Thymus (tissue), 11 donors: ENCODE measurements at regions not wholly inside any gene's neighbourhood (a gene's known extent, or its start where the extent isn't known, plus 50 kb on each side); places are given as distances from the start of the nearest gene placed in this dataset.
"Not testable (repeated sequence)": the region's sequence is repeated elsewhere in the genome, so short reads cannot be mapped to it uniquely, and the experiment has no call there.

Experiments
- DNase-seq, 9 donors: peaks; one replicate each; pipeline ENCODE4 v3.0.0-alpha.2; 2013; ENCODE audit warnings: low spot score in 9 of 9, low read depth in 6 of 9, missing footprints in 1 of 9
- H3K27ac ChIP-seq, 2 donors: one replicate each; pipeline ENCODE4 v1.5.1; 2013; ENCODE audit warnings: control low read depth in 1 of 2, low read depth in 1 of 2, low read length in 1 of 2, mild to moderate bottlenecking in 1 of 2, moderate library complexity in 1 of 2
- H3K27me3 ChIP-seq, 2 donors: one replicate each; pipeline ENCODE4 v1.5.1; 2013; ENCODE audit warnings: low read length in 1 of 2; ENCODE audit not compliant: control insufficient read depth in 2 of 2, insufficient read depth in 1 of 2
- H3K36me3 ChIP-seq, 2 donors: one replicate each; pipeline ENCODE4 v1.5.1; 2013; ENCODE audit warnings: low read length in 1 of 2, mild to moderate bottlenecking in 1 of 2, moderate library complexity in 1 of 2; ENCODE audit not compliant: control insufficient read depth in 2 of 2, insufficient read depth in 2 of 2
- H3K4me1 ChIP-seq, 2 donors: one replicate each; pipeline ENCODE4 v1.5.1; 2013; ENCODE audit warnings: low read length in 2 of 2; ENCODE audit not compliant: control insufficient read depth in 2 of 2, insufficient read depth in 2 of 2
- H3K4me3 ChIP-seq, 2 donors: one replicate each; pipeline ENCODE4 v1.5.1; 2013; ENCODE audit warnings: low read length in 2 of 2, control low read depth in 1 of 2, mild to moderate bottlenecking in 1 of 2
- H3K9me3 ChIP-seq, 2 donors: one replicate each; pipeline ENCODE4 v1.5.1; 2013; ENCODE audit warnings: low read length in 1 of 2, mild to moderate bottlenecking in 1 of 2; ENCODE audit not compliant: control insufficient read depth in 2 of 2, insufficient read depth in 1 of 2
- WGBS: extraction: QIAGEN DNeasy Blood & Tissue Kit; methylation state at CpG from one replicate; pipeline ENCODE4 v1.1.7; 2013; 5-methylcytosine and 5-hydroxymethylcytosine counted together
- donor health status: healthy.

DNA sequence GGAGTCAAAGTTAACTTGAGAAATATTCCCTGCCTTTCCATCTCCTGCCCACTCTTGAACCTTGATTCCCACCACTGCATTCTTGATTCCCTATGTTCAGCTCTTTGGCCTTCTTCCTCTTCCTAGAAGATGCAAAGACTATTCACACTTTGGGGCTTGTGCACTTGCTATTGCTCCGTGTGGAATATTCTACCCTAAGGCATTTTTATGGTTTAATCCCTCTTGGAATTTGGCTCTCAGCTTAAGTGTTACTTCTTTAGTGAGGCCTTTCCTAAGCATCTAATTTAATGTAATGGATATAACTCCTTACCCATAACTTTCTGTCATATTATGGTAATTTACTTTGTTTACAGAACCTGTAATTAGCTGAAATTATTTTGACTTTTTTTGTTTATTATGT, 318.9 kb upstream of the COL8A1 start:
- no peak overlapping the region for H3K4me3 ChIP-seq
- H3K36me3 ChIP-seq = no peaks in the 10 kb centered on the region
- WGBS = 95% methylated on average over 1 of the region's 1 CpG
- no peaks in the 10 kb centered on the region for H3K9me3 ChIP-seq
- no peaks in the 10 kb centered on the region for H3K27me3 ChIP-seq
- DNase-seq = no peak
- H3K4me1 ChIP-seq = no peaks in the 10 kb centered on the region
- H3K27ac ChIP-seq = no peak overlapping the region

DNA sequence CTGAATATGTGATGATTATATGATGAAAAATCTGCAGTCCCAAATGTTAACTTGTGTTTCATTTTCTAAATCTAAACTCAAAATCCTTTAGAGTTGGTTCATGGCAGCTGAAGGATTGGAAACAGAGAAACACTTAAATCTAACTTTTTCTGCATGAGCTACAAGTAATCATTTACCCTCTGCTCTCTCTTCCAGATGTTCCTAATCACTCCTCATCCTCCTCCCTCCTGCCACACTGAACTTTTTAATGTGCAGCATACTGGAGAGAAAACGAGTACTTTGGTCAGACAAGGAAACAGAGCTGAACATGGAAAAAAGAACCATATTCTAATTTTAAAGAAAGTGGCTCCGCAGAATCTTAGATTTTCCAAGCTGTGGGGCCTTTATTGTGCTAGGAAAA, 321.2 kb upstream of the COL8A1 start:
- Histone ChIP-seq H3K36me3 (no peaks in the 10 kb centered on the region), H3K4me3 (no peak overlapping the region), H3K9me3 (no peaks in the 10 kb centered on the region), H3K27ac (no peak overlapping the region), H3K27me3 (no peaks in the 10 kb centered on the region), H3K4me1 (no peaks in the 10 kb centered on the region)
- 87% methylated on average over 2 of the region's 2 CpGs for WGBS
- no peak for DNase-seq

GRCh38 chr3:99315896-99316295, 322.5 kb upstream of the COL8A1 start:
- H3K27me3 ChIP-seq = no peaks in the 10 kb centered on the region
- H3K4me3 ChIP-seq = no peak overlapping the region
- WGBS = 80% methylated on average over 3 of the region's 3 CpGs
- no peak for DNase-seq
- no peaks in the 10 kb centered on the region for H3K9me3 ChIP-seq
- no peaks in the 10 kb centered on the region for H3K4me1 ChIP-seq
- H3K36me3 ChIP-seq = no peaks in the 10 kb centered on the region
- H3K27ac ChIP-seq = no peak overlapping the region

DNA sequence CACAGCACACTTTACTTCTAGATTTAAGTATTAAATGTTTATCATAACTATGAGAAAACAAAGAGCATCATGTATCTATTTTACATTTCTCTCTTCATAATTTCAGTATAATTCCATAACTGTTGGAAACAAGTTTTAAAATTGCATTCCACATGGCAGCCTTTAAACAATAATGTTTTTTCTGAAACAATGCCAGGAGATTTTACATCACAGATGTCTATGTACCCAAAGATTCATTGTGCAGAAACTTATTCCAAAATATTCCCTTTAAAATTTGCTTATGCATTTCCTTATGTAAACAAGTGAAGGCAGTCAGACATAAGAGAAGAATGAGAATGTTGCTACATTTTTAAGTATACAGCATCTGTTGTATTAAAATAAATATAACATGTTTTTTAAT, 324.9 kb upstream of the COL8A1 start:
- H3K27me3 ChIP-seq = no peaks in the 10 kb centered on the region
- no peak overlapping the region for H3K4me3 ChIP-seq
- H3K9me3 ChIP-seq = no peaks in the 10 kb centered on the region
- no peak overlapping the region for H3K27ac ChIP-seq
- H3K4me1 ChIP-seq = no peaks in the 10 kb centered on the region
- DNase-seq = no peak
- H3K36me3 ChIP-seq = no peaks in the 10 kb centered on the region

DNA sequence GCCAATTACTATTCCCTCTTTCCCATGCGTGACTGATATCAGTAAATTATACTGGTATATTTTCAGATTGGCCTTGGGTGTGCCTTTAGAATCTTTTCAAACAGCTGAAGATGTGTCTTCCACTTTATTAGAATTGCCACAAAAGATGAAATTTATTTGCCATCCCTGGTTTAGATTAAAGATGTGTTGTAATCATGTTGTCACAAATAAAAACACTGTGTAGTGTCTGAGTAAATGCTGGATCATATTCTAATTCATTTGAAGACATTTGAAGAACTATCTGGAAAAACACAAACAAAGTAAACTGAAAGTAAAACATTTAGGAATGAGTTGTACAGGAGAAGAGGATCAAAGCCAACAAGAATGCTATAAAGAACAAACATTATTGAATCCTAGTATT, 339.7 kb upstream of the COL8A1 start:
- Histone ChIP-seq H3K27me3 (no peaks in the 10 kb centered on the region), H3K36me3 (no peaks in the 10 kb centered on the region), H3K27ac (no peak overlapping the region), H3K4me3 (no peak overlapping the region), H3K4me1 (no peaks in the 10 kb centered on the region), H3K9me3 (no peaks in the 10 kb centered on the region)
- 99% methylated on average over 1 of the region's 1 CpG for WGBS
- DNase-seq = no peak

DNA sequence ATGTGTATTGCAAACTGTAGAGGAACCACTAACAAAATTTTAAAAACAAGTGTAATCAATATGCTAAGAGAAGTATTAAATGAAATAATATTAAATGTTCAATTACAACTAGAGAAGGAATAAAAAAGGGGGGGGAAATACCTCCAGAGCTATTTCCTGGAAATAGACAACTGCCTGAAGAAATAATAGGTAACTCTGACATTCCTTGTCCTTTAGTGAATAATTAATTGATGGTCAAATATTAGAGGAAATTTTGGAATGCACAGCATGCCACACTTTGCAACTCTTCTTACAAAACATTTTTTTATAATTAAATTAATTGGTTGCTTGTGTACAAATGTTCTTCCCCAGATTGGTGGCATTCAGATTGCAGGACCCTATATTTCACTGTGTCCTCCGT, 342.6 kb upstream of the COL8A1 start:
- no peak for DNase-seq
- Histone ChIP-seq H3K4me3 (no peak overlapping the region), H3K27me3 (no peaks in the 10 kb centered on the region), H3K36me3 (no peaks in the 10 kb centered on the region), H3K27ac (no peak overlapping the region), H3K4me1 (no peaks in the 10 kb centered on the region), H3K9me3 (no peaks in the 10 kb centered on the region)
- WGBS = 94% methylated on average over 1 of the region's 1 CpG

DNA sequence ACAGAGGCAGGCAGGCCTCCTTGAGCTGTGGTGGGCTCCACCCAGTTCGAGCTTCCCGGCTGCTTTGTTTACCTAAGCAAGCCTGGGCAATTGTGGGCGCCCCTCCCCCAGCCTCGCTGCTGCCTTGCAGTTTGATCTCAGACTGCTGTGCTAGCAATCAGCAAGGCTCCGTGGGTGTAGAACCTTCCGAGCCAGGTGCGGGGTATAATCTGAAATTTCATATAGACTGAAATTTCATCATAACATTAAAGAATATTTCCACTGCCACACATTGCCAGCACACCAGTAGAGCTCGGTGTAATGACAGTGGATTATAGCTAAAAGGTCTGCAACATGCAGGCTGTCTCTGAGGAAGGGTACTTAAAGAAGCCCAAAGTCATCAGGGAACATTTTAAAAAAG, 344.3 kb upstream of the COL8A1 start:
- H3K27me3 ChIP-seq, H3K9me3 ChIP-seq, H3K4me1 ChIP-seq, H3K36me3 ChIP-seq, H3K4me3 ChIP-seq: not testable (repeated sequence)
- peak overlapping the region in 1 of 2 donors; percentile 80 for H3K27ac ChIP-seq
- DNase-seq = peak in 1 of 9 donors; percentile 1
- 46% methylated on average over 8 of the region's 8 CpGs for whole genome bisulfite sequencing

DNA sequence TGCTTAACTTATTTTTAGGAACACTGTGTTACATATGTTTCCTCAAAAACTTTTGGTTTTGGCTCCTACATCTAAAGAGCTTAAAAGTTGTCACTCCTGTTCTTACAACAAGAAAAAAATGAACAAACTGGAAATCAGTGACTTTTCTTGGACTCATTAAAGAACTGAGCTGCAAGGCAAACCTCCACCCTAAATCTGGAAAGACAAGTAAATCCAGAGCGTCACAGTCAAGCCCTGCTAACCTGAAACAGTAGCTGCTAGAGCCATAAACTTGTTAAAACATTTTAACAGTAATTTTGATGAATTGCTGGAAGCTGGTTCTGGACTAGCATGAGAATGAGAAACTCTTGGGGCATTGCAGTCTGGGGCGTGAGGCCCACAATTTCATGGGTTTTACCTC, 350.5 kb upstream of the COL8A1 start:
- Histone ChIP-seq H3K9me3 (no peaks in the 10 kb centered on the region), H3K4me1 (no peaks in the 10 kb centered on the region), H3K27me3 (no peaks in the 10 kb centered on the region), H3K27ac (no peak overlapping the region), H3K36me3 (no peaks in the 10 kb centered on the region), H3K4me3 (no peak overlapping the region)
- DNase-seq = no peak
- 47% methylated on average over 2 of the region's 2 CpGs for WGBS

GRCh38 chr3:99286266-99286845, 352.0 kb upstream of the COL8A1 start:
- H3K27ac ChIP-seq = no peak overlapping the region

More at GRCh38 chr3:99286266-99286845, 352.0 kb upstream of the COL8A1 start:
- Histone ChIP-seq H3K9me3 (no peaks in the 10 kb centered on the region), H3K4me1 (no peaks in the 10 kb centered on the region), H3K27me3 (no peaks in the 10 kb centered on the region), H3K4me3 (no peak overlapping the region), H3K36me3 (no peaks in the 10 kb centered on the region)
- no peak for DNase-seq
